ENCODE measurements at regions not wholly inside any gene's neighbourhood (a gene's known extent, or its start where the extent isn't known, plus 50 kb on each side); places are given as distances from the start of the nearest gene placed in this dataset.

GRCh38 chr12:125469683-125470082, 404.4 kb downstream of the AACS start:
- Histone ChIP-seq H3K27ac (no peak overlapping the region), H3K4me3 (no peak overlapping the region)
- TF ChIP-seq CTCF (IDR thresholded peaks at IDR 0.05) = no peak
- DNase-seq (ENCODE audit: low spot score) = no peak

GRCh38 chr12:125470838-125471783, 405.9 kb downstream of the AACS start:
- no peak overlapping the region for H3K27ac ChIP-seq
- H3K4me3 ChIP-seq = no peak overlapping the region
- no peak for TF ChIP-seq CTCF (IDR thresholded peaks at IDR 0.05)
- DNase-seq (ENCODE audit: low spot score) = no peak

- TF ChIP-seq CTCF (IDR thresholded peaks at IDR 0.05) = no peak
- no peak for DNase-seq (ENCODE audit: low spot score)
- Histone ChIP-seq H3K4me3 (no peak overlapping the region), H3K27ac (no peak overlapping the region)
Measured at GRCh38 chr12:125473501-125473900, 408.3 kb downstream of the AACS start.

GRCh38 chr12:125487336-125487735, 422.1 kb downstream of the AACS start:
- DNase-seq (ENCODE audit: low spot score) = no peak
- Histone ChIP-seq H3K27ac (no peak overlapping the region), H3K4me3 (no peak overlapping the region)
- no peak for TF ChIP-seq CTCF (IDR thresholded peaks at IDR 0.05)

- Histone ChIP-seq H3K27ac (no peak overlapping the region), H3K4me3 (no peak overlapping the region)
- DNase-seq (ENCODE audit: low spot score) = no peak
- no peak for TF ChIP-seq CTCF (IDR thresholded peaks at IDR 0.05)
Measured at GRCh38 chr12:125491553-125491952, 426.3 kb downstream of the AACS start.

GRCh38 chr12:125492354-125493270, 427.4 kb downstream of the AACS start:
- H3K27ac ChIP-seq = no peak overlapping the region
- no peak for TF ChIP-seq CTCF (IDR thresholded peaks at IDR 0.05)
- DNase-seq (ENCODE audit: low spot score) = no peak
- H3K4me3 ChIP-seq = no peak overlapping the region

All from coronary artery (tissue), 2 donors.